ENCODE measurements at regions not wholly inside any gene's neighbourhood (a gene's known extent, or its start where the extent isn't known, plus 50 kb on each side); places are given as distances from the start of the nearest gene placed in this dataset.
"Not testable (repeated sequence)": the region's sequence is repeated elsewhere in the genome, so short reads cannot be mapped to it uniquely, and the experiment has no call there.

DNA sequence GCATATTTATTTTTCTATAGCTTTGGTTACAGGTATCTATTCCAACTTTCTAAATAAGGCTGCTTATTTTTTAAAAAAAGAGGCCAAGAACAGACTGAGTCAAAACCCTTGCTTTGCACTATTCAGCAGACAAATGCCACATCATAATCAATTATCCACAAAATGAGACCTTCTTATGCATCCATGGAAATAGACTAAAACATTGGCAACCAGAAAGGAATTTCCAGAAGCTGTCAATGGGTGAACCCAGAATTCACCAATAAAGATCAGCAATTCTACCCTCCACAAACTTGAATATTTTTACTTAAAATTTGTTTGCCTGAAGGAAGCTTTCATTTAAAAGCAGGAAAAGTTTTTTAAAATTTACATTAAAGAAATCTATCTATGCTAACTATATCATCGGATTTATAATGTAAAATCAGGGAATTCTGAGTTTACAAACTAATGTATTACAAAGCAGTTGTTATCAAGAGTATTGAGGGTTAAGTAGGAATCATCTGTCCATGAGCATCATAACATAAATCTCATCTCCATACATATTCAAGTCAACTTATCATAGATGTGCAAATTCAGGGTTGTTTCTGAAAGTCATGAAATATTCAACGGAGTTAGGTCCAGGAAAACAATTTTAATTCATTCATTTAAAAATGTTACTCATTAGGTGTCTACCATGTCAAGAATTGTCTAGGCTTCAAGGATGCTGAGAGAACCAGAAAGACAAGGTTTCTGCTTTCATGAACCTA is 548.0 kb downstream of the SATB2 start:
- no peak for DNase-seq

DNA sequence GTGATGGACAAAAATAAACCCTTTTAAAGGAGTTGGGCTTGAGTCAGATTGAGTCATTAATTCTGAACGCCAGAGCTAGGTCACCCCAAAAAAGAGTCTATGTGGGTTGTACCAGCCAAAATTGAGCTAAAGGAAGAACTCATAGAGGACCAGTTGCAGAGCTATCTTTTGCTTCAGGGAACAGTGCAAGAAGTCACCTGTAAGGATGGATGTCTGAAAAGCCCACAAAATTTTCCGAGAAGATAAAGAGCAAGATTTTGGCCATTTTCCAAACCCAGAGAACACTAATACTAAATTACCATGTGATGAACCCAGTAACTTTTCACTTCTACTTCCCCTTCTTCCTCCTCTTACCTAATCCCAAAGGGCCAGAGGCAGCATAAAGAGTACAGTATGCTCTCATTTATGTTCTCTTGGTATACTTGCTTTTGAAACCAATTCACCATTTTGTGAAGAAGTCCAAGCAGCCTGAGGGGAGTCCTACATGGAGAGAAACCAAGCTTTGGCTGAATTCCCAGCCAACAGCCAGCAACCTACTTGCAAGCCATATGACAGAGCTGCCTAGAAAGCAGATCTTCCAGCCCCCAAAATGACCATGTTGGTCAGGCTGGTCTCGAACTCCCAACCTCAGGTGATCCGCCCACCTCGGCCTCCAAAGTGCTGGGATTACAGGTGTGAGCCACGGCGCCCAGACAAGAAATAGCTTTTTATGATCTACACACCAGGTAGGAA is 551.7 kb downstream of the SATB2 start:
- no peak for DNase-seq

DNA sequence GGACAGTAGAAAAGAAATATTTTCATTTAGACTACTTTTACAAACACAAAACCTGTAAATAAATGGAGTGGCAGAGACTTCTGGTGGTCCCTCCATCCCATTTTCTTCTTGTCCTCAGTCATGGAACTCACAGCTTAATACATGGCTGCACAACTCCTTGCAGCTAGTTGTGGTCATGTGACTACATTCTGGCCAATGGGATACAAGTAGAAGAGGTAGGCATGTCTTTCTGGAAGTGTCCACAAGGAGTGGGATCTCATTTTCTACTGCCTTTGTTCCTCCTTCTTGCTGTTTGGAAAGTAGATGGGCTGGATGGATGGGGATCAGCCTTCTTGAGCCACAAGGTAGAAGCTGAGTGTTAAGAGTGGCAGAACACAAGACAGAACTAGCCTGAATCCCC is 555.8 kb downstream of the SATB2 start:
- no peak for DNase-seq

DNA sequence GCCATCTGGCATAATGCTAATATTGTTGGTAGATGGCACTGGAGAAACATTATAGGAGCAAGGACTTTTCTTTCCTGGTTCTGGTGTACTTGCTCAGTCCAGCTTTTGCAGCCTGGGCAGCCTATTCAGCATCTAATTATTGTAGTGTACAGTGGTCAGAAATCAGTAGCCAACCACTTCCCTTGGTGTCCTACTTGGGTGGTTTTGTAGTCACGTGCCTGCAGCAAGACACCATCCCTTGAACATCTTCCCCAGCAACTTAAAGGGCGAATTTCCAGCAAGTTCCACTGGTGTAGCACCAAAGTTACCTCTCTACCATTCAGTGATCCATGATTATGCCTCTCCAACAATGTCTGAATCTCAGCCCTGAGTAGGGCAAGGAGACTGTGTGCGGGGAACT is 557.6 kb downstream of the SATB2 start:
- DNase-seq: no peak

DNA sequence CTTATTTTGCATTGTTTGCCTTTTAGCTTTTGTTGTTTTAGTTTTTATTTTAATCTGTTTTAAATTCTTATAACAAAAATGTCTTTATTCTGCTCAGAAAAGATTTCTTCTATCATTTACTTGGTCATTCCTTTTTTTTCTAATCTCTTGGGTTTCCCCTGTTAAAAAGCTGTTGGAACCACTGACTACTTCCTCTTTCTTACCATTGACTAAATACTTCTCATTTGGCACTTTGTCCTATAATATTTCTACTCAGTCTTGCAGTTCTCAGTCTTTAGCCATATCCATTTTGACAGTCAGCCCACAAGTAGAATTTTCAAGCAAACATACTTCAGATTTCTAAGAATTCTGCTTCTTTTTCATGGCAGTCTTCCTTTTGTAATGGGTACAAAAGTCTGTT is 567.2 kb downstream of the SATB2 start:
- no peak for DNase-seq

DNA sequence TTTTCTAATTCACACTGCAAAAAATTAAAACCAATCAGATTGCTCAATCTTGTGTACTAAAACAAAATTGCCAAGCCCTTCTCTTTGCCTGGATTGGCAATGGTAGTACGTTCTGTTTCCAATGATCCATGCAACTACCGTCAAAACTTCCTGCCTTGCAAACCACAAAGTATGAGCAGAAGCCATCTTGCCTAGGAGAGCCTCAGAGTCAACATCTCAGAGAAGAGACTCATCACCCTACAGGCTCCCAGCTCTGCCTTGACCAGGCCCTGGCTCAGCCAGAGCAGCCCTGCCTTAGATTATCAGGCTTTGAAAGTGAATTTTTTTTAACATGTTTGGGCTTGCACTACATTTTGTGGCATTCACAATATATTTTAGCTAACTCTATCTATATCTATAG is 574.1 kb downstream of the SATB2 start:
- no peak for DNase-seq

DNA sequence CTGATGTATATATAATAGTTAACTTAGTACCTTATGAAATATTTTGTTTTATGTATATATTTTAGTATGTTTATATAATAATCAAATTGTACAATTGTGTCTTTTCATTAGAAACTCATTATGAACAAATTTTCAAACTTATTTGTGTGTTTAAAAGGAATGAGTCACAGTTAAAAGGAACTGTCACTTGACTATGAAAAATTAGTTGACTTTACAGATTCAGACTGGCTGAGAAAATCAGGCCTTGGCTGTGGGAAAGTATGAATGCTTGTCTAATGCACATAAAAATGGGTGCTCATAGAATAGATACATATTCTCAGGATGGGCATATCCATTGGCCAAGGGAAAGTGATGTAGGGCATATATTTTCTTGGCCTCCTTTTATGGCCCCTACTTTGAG is 576.8 kb downstream of the SATB2 start:
- DNase-seq: no peak

DNA sequence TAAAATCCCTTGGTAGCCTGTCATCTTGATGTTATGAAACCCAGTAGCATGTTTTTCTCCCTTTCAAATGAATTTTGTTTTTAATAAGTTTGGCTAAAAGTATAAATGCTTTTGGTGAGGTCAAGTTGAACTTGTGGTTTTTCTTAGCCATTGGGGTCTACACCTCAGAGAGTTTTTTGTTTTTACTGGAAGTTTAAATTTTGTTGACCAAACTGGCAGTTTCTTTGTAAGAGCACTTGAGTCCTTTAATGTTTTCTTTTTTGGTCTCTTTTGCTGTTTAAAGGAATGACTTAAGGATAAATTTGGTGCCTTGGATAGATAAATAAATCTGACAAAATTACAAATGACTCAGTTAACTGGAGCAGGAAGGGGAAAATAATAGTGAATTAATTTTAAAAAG is 577.3 kb downstream of the SATB2 start:
- no peak for DNase-seq

DNA sequence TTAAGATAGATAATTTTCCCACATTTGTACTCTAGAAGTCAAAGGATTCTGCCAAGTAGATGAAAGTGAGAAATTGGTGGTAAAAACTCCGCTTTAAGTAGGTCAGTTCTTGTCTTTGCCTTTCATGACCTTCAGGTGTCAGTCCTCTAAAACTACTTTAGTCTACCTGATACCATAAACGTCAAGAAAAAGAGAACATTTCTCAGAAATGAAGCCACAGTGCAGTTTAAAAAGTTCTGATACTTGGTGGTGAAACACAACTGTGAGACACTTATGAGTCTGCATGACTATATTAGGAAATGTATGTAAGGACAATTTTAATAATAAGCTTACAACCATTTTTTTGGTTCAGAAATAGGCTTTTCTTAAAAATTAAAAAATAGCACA is 583.3 kb downstream of the SATB2 start:
- no peak for DNase-seq

DNA sequence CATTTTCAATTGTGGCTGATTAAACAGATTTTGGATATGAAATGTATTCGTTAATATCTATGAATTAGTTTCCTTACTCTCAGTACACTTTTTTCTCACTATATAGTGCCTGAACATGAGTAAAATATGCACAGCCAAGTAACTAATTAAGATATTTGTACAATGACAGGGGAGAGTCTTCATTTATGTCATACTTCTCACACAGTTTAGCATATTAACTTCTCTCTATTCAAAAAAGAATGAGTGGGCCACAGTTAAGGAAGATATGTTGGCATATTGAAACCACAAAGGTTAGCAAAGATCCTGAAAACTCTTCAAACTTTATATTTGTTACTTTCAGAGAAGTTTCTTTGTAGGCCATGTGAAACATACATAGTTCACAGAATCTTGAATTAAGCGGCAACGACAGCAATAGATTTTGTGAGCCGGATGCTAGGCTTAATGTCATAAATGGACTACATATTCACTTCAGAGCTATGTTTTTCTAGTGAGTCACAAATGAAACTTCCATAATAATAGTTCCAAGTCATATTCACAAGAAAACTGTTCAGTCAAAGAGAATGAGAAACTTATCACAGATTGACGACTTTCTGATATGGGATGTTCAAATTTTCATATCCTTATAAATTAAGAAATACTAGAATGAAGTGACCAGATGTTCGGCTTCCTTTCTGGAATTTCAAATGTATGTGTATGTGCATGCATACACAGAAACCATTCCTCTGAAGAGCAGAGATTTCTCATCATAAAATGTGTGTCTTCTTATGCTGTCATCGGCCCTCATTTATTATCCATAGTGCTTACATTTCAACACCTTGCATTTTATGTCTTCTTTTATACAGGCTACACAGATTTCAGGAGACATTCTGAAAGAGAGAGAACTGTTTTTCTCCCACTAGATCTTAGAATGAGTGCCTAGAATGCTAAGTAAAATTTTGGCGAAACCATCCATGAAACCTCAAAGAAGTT is 584.0 kb downstream of the SATB2 start:
- DNase-seq: no peak

DNA sequence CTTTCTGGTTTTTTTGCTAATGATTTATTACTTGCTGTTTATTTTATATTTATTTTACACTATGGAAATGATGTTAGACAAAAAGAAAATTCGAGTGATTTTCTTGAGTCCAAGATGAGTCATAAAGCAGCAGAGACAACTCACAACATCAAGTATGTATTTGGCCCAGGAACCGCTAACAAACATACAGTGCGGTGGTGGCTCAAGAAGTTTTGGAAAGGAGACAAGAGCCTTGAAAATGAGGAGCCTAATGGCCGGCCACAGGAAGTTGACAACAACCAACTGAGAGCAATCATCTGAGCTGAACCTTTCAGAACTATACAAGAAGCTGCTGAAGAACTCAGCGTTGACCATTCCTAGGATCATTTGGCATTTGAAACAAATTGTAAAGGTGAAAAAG is 594.1 kb downstream of the SATB2 start:
- no peak for DNase-seq

DNA sequence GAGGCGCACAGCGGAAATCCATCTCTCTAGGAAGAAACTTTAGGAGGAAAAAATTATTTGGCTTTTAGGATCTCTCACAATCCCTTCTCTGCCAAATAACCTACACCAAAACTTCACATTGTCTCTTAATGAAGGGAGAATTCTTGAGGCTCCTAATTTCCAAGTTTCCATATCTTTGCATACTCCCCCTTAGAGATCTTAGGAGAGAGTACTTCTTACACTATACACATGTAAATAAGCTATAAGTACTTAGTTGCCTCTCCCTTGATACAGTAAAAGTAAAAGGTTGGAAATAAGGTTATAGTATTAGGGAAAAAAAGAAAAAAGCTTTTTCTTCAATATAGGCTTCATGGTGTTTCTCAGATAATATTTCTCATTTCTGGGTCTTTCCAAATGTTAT is 596.7 kb downstream of the SATB2 start:
- no peak for DNase-seq

DNA sequence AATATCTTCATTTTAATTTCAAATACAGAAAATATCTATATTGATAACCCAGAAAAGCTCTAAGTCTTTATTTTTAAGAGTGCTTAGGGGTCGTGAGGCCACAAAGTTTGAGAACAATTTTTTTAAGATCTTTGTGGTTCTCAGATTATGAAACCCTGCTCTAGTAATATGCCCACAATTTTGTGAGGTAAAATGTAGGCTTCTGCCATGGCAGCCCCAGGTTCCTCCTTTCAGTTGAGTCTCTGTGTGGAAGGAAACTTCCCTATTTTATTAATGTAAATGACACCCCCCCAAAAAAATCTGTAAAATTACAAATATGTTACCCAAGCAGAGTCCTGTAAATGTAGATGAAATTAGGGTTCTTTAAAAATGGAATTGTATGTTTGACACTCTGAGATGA is 600.5 kb downstream of the SATB2 start:
- DNase-seq: no peak

DNA sequence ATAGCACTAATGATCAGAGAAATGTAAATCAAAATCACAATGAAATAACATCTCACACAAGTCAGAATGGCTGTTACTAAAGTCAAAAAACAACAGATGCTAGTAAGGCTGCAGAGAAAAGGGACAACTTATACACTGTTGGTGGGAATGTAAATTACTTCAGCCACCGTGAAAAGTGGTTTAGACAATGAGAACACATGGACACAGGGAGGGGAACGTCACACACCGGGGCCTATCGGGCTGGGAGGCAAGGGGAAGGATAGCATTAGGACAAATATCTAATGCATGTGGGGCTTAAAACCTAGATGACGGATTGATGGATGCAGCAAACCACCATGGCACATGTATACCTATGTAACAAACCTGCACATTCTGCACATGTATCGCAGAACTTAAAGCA is 602.0 kb downstream of the SATB2 start:
- DNase-seq: not testable (repeated sequence)

DNA sequence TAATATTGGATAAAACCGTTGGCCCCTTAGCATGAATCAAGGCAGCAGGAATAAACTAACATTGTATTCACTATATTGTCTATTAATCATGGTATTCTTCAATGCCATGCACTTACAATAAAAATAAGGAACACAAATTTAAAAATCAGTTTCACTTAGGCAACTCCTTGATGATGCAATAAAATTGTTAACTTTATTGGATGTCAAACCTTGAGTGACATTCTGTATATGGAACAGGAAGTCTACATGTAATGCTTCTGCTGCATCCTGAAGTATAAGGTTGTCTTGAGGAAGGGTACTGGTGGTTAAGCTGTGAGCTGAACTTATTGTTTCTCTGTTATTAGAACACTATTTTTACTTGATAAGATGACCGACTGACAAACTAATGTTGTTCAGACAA is 605.5 kb downstream of the SATB2 start:
- DNase-seq: no peak

DNA sequence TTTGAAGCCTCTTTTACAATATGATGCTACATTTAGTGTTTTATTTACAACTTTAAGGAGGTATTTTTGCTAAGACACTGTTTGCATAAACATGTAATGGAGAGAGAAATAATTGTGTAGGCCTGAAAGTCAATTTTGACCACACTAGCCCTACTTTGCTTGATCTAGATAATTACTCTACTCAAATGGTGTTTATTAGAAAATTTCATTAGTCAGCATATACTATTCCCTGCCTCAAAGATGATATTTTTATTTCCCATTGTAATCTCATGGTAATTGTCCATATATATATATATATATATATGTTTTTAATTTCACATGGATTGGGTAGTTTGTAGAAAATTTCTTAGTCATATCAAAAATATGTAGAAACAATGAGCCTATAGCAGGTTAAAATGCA is 632.2 kb downstream of the SATB2 start:
- no peak for DNase-seq

DNA sequence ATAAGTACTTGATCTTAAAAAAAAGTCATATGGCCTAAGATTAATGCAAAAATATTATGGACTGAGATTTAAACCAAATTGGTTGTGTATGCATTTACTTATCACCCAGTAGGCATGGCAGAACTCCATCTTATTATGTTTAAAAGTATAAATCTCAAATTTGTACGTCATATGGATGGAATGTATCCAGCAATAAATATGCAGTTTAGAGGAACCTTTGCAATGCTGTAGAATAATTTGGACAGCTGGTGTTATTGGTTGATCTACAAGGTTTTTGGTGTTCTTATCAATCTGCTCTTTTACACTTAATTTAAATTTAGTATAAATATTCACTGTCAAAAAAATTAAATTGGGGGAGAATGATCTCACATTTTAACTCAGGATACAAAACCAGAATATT is 640.2 kb downstream of the SATB2 start:
- DNase-seq: no peak

DNA sequence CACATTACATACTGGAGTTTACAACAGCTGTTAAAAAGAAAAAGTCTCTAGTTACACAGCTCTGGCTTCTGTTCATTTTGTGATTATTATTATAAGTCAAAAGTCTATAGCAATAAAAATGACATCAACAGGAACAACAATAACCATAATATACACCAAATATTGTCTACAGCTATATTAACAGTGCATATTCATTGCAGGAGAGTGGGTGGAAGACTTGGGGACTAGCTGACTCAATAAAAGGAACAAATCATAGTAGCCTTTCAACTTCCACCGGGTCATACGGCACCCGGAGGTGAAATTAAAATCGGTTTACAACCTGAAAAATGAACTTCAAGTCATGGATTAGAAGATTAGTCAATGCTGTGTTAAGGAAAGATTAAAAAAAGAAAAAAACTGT is 642.1 kb downstream of the SATB2 start:
- no peak for DNase-seq

DNA sequence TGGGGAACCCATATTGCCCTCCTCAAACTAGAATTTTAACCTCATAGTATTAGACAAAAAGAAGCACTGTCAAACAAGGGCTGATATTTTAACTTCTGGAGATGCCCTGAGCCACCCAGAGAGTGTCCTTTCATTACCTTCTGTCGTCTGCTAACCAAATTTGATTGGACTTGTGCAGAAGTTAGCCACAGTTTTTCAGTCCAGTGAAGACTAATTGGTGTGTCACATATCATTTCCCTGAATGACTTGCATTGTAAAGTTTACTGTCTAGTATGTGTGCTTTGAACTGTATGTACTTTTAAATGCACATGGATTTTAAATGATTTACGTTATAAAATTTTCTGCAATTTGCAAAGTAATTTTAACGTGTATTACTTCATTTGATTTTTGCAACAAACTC is 646.5 kb downstream of the SATB2 start:
- no peak for DNase-seq

DNA sequence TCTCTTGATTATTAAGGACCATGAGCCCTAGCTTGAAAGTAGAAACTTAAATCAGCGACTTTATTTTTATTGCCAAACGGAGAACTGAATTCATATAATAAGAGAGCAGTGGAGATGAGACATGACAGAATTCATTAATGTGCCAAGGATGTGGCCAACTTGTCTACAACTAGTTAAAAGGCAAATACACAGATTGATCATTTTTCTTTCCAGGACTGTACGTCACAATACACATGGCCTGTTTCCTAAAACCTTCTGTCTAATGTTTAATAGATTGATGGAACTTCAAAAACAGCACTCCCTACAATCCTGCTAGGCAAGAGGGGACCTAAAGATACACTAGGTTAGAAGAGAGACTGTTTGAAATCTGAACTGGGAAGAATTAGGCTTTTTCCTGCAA is 647.8 kb downstream of the SATB2 start:
- no peak for DNase-seq

DNA sequence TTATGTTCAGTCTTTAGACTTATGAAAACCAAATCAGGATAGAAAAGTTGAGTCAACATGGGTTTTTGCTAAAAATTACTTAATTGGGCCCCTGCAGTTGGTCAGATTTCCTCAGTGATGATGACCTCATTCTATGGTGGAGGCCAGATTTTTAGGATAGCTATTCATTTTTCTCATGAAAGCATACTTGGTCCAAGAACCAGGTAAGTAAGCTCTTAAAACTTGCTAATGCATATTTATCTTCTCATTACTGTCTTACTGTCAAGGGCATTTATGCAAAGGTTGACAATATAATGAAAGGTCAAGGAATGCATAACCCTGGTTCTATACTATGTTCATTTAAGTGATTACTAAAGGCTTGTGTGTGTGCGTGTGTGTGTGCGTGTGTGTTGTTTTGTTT is 650.6 kb downstream of the SATB2 start:
- DNase-seq: no peak

DNA sequence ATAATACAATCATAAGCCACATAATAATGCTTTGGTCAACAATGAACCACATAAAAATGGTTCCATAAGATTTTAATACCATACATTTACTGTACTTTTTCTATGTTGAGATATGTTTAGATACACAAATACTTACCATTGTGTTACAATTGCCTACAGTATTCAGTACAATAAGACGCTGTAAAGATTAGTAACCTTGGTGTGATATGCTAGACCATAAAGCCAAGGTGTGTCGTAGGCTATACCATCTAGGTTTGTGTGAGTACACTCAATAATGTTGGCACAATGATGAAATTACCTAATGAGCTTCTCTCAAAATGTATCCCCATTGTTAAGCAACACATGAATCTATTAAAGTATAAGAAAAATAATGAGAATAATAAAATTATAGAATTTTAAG is 662.3 kb downstream of the SATB2 start:
- DNase-seq: no peak

DNA sequence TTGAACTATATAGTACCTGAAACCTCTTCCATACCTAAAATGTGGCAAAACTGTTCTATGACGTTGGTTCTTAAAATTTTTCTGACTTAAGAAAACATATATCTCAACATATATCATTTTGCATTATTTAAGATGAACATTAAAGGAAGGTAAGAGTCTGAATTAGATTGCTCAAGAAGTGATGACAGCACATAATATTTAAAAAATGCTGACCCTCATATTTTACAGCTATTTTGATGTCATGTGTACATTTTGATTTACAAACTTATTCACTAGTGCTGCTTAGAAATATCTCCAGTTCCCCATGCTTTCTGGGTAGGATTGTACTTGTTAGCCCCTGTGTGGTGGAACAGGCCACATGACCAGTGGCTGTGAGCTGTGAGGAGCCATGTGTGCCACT is 666.1 kb downstream of the SATB2 start:
- DNase-seq: no peak

DNA sequence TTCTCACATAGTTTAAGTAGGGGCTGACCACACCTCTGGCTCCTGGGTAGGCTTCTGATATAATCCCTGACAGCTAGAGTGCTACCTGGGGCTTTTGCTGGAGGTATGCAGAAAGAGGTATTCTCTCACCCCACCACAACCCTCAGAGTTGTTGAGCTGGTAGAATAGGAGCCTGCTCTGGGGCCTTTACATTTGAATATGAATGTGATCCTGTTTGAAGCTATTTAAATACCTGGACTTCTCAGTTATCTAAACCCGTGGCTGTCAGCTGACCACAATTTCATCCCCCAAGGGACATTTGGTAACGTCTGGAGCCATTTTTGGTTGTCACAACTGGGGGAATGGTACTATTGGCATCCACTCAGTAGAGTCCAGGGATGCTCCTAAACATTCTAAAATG is 669.1 kb downstream of the SATB2 start:
- no peak for DNase-seq
